Neural progenitor cell (in vitro differentiated cells): ENCODE measurements at regions not wholly inside any gene's neighbourhood (a gene's known extent, or its start where the extent isn't known, plus 50 kb on each side); places are given as distances from the start of the nearest gene placed in this dataset.

Experiments
- EZH2 ChIP-seq: fragments of 200-600 bp; sonication (generic); IDR thresholded peaks from 2 replicates; pipeline ENCODE4 v1.6.1; 2017; ENCODE audit warnings: antibody characterized with exemption, mild to moderate bottlenecking, moderate library complexity
- TF ChIP-seq, protein P1 (sequence below): fragments of 200-600 bp; sonication (generic); IDR thresholded peaks from 2 replicates; pipeline ENCODE4 v1.5.1; 2017; ENCODE audit warnings: antibody characterized with exemption, mild to moderate bottlenecking

DNA sequence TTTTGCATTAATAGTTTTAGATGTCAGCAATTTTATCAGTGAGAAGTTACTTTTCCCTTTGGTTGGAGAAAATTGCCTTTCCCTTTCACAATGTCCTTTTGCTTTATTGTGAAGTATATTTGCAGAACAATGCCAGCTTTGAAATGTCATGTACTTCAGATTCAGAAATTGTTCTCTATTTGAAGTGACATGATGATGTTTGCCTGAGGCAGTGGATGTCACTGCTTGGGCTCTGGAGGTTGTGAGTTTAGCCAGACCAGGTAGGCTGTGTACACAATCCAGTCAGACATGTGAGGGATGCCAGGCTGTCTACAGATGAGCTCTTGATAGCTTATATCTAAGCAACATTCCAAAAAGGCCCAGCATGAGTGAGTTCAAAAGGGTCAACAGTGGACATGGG lies 451.9 kb upstream of the FBXO33 start:
- TF ChIP-seq, protein P1, sequence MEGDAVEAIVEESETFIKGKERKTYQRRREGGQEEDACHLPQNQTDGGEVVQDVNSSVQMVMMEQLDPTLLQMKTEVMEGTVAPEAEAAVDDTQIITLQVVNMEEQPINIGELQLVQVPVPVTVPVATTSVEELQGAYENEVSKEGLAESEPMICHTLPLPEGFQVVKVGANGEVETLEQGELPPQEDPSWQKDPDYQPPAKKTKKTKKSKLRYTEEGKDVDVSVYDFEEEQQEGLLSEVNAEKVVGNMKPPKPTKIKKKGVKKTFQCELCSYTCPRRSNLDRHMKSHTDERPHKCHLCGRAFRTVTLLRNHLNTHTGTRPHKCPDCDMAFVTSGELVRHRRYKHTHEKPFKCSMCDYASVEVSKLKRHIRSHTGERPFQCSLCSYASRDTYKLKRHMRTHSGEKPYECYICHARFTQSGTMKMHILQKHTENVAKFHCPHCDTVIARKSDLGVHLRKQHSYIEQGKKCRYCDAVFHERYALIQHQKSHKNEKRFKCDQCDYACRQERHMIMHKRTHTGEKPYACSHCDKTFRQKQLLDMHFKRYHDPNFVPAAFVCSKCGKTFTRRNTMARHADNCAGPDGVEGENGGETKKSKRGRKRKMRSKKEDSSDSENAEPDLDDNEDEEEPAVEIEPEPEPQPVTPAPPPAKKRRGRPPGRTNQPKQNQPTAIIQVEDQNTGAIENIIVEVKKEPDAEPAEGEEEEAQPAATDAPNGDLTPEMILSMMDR: no peak
- no peak for TF ChIP-seq EZH2
